MM.1S (cell line): ENCODE measurements at regions not wholly inside any gene's neighbourhood (a gene's known extent, or its start where the extent isn't known, plus 50 kb on each side); places are given as distances from the start of the nearest gene placed in this dataset.

Source experiments
- DNase-seq: peaks from one replicate; pipeline ENCODE4 v3.0.0-alpha.2; 2015
- H2AFZ ChIP-seq: fragments of 300-600 bp; sonication (generic); 2 replicates; pipeline ENCODE4 v1.6.0; 2016; ENCODE audit warnings: antibody characterized with exemption, low read length
- H3F3A ChIP-seq: fragments of 300-600 bp; sonication (generic); 2 replicates; pipeline ENCODE4 v1.6.1; 2016; ENCODE audit warnings: mild to moderate bottlenecking, antibody characterized with exemption, low read length, moderate library complexity, mixed read lengths; ENCODE audit not compliant: insufficient read depth
- H3K27ac ChIP-seq: fragments of 300-600 bp; sonication (generic); 2 replicates; pipeline ENCODE4 v1.5.1; 2016; ENCODE audit warnings: mild to moderate bottlenecking, low read length
- H3K27me3 ChIP-seq: fragments of 300-600 bp; sonication (generic); replicated peaks from 2 replicates; pipeline ENCODE4 v1.6.0; 2016; ENCODE audit warnings: low read length; ENCODE audit not compliant: insufficient read depth
- H3K36me3 ChIP-seq: fragments of 300-600 bp; sonication (generic); replicated peaks from 2 replicates; pipeline ENCODE4 v1.6.1; 2016; ENCODE audit warnings: mild to moderate bottlenecking, low read length, mixed read lengths; ENCODE audit not compliant: insufficient read depth
- H3K4me1 ChIP-seq: fragments of 300-600 bp; sonication (generic); 2 replicates; pipeline ENCODE4 v1.6.1; 2016; ENCODE audit warnings: low read length, mixed read lengths
- H3K4me2 ChIP-seq: fragments of 300-600 bp; sonication (generic); 2 replicates; pipeline ENCODE4 v1.6.0; 2016; ENCODE audit warnings: low read depth, low read length
- H3K4me3 ChIP-seq: fragments of 300-600 bp; sonication (generic); 2 replicates; pipeline ENCODE4 v1.5.1; 2016; ENCODE audit warnings: low read length, mixed read lengths
- H3K79me2 ChIP-seq: fragments of 300-600 bp; sonication (generic); 2 replicates; pipeline ENCODE4 v1.6.1; 2016; ENCODE audit warnings: mixed run types, low read length, mixed read lengths
- H3K9ac ChIP-seq: fragments of 300-600 bp; sonication (generic); 2 replicates; pipeline ENCODE4 v1.6.1; 2016; ENCODE audit warnings: low read length, mixed read lengths
- H3K9me2 ChIP-seq: fragments of 300-600 bp; sonication (generic); replicated peaks from 2 replicates; pipeline ENCODE4 v1.6.1; 2016; ENCODE audit warnings: mild to moderate bottlenecking, low read length, mixed read lengths; ENCODE audit not compliant: insufficient read depth
- H3K9me3 ChIP-seq: fragments of 300-600 bp; sonication (generic); replicated peaks from 2 replicates; pipeline ENCODE4 v1.6.1; 2016; ENCODE audit warnings: mild to moderate bottlenecking, low read length, mixed read lengths; ENCODE audit not compliant: insufficient read depth
- H4K20me1 ChIP-seq: fragments of 300-600 bp; sonication (generic); 2 replicates; pipeline ENCODE4 v1.6.1; 2016; ENCODE audit warnings: mild to moderate bottlenecking, low read length, moderate library complexity, mixed read lengths; ENCODE audit not compliant: insufficient read depth
- CTCF ChIP-seq: fragments of 300-600 bp; sonication (generic); IDR thresholded peaks from 2 replicates; pipeline ENCODE4 v1.5.1; 2016; ENCODE audit warnings: antibody characterized with exemption, low read length, mixed read lengths
- EZH2 ChIP-seq: fragments of 300-600 bp; sonication (generic); optimal IDR thresholded peaks from 2 replicates; pipeline ENCODE3; 2017; ENCODE audit warnings: low read depth, mild to moderate bottlenecking, antibody characterized with exemption, low read length, mixed read lengths
- EZH2phosphoT487 ChIP-seq: fragments of 300-600 bp; sonication (generic); IDR thresholded peaks from 2 replicates; pipeline ENCODE4 v1.6.1; 2018; ENCODE audit warnings: antibody characterized with exemption, low read length

GRCh38 chr4:60016971-60017370, 1183.2 kb upstream of the ADGRL3 start:
- Histone ChIP-seq H3K27ac (no peak overlapping the region), H3K79me2 (no peaks in the 10 kb centered on the region), H3K9me2 (no peaks in the 10 kb centered on the region), H3K4me2 (no peak overlapping the region), H3K36me3 (no peaks in the 10 kb centered on the region), H3K4me1 (no peaks in the 10 kb centered on the region), H3K9me3 (no peaks in the 10 kb centered on the region), H3K9ac (no peak overlapping the region), H3K4me3 (no peak overlapping the region), H3K27me3 (no peaks in the 10 kb centered on the region), H3F3A (no peaks in the 10 kb centered on the region), H4K20me1 (no peaks in the 10 kb centered on the region), H2AFZ (no peak overlapping the region)
- TF ChIP-seq EZH2 = no peak
- no peak for TF ChIP-seq EZH2phosphoT487
- no peak for TF ChIP-seq CTCF
- no peak for DNase-seq

GRCh38 chr4:60019180-60019579, 1180.9 kb upstream of the ADGRL3 start:
- no peaks in the 10 kb centered on the region for H4K20me1 ChIP-seq
- no peak overlapping the region for H2AFZ ChIP-seq
- no peaks in the 10 kb centered on the region for H3K79me2 ChIP-seq
- TF ChIP-seq CTCF (no peak), EZH2 (no peak), EZH2phosphoT487 (no peak)
- no peaks in the 10 kb centered on the region for H3K36me3 ChIP-seq
- no peaks in the 10 kb centered on the region for H3K4me1 ChIP-seq
- H3F3A ChIP-seq = no peaks in the 10 kb centered on the region
- H3K9me2 ChIP-seq = no peaks in the 10 kb centered on the region
- H3K27me3 ChIP-seq = no peaks in the 10 kb centered on the region
- DNase-seq = no peak
- no peak overlapping the region for H3K27ac ChIP-seq
- no peak overlapping the region for H3K4me3 ChIP-seq
- H3K4me2 ChIP-seq = no peak overlapping the region
- H3K9ac ChIP-seq = no peak overlapping the region
- no peaks in the 10 kb centered on the region for H3K9me3 ChIP-seq

GRCh38 chr4:60019946-60020345, 1180.2 kb upstream of the ADGRL3 start:
- no peak overlapping the region for H3K4me3 ChIP-seq
- no peaks in the 10 kb centered on the region for H3K79me2 ChIP-seq
- TF ChIP-seq EZH2 (no peak), EZH2phosphoT487 (no peak), CTCF (no peak)
- H4K20me1 ChIP-seq = no peaks in the 10 kb centered on the region
- no peak for DNase-seq
- H3K9ac ChIP-seq = no peak overlapping the region
- H2AFZ ChIP-seq = no peak overlapping the region
- no peak overlapping the region for H3K27ac ChIP-seq
- no peaks in the 10 kb centered on the region for H3F3A ChIP-seq
- no peaks in the 10 kb centered on the region for H3K9me2 ChIP-seq
- H3K27me3 ChIP-seq = no peaks in the 10 kb centered on the region
- H3K9me3 ChIP-seq = no peaks in the 10 kb centered on the region
- no peaks in the 10 kb centered on the region for H3K36me3 ChIP-seq
- H3K4me2 ChIP-seq = no peak overlapping the region
- H3K4me1 ChIP-seq = no peaks in the 10 kb centered on the region

- H3K4me2 ChIP-seq = no peak overlapping the region
- H3K27me3 ChIP-seq = no peaks in the 10 kb centered on the region
- H3K9me3 ChIP-seq = no peaks in the 10 kb centered on the region
- no peak overlapping the region for H3K9ac ChIP-seq
- H3K4me3 ChIP-seq = no peak overlapping the region
- TF ChIP-seq EZH2phosphoT487 = no peak
- TF ChIP-seq CTCF = no peak
- TF ChIP-seq EZH2 = no peak
- H2AFZ ChIP-seq = no peak overlapping the region
- no peaks in the 10 kb centered on the region for H3K36me3 ChIP-seq
- no peaks in the 10 kb centered on the region for H3K9me2 ChIP-seq
- no peaks in the 10 kb centered on the region for H3K4me1 ChIP-seq
- no peaks in the 10 kb centered on the region for H3F3A ChIP-seq
- no peaks in the 10 kb centered on the region for H4K20me1 ChIP-seq
- no peak for DNase-seq
- no peaks in the 10 kb centered on the region for H3K79me2 ChIP-seq
- no peak overlapping the region for H3K27ac ChIP-seq
These were observed 1179.7 kb upstream of the ADGRL3 start for GRCh38 chr4:60020389-60020788.
